NCI-H226 (cell line): ENCODE measurements at regions not wholly inside any gene's neighbourhood (a gene's known extent, or its start where the extent isn't known, plus 50 kb on each side); places are given as distances from the start of the nearest gene placed in this dataset.

Experiments used
- DNase-seq: peaks from one replicate; pipeline ENCODE4 v3.0.0-alpha.2; 2015

DNA sequence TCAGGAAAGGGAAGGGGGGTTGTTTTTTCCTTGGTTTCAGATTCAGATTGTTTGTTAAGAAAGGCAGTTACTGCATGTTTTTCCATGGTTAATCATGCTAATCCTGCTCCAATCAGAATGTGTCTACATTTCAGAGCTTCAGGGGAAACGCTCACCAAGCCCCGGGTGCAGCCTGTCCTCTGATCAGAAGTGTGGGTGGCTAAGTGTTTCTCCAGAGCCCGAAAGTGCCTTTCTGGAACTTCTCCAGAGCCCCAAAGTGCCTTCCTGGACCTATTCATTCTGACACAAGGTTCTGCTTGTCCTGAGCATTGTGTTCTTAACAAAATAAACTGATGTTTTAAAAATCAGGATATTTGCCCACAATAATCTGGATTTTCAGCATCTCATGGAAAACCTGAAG is 359.0 kb upstream of the ZNF521 start:
- DNase-seq, result no peak

GRCh38 chr18:25705650-25706049 is 353.7 kb upstream of the ZNF521 start:
- DNase-seq, result no peak

- no peak for DNase-seq
Observed at GRCh38 chr18:25704494-25704893, 352.5 kb upstream of the ZNF521 start.

GRCh38 chr18:25704071-25704470 is 352.1 kb upstream of the ZNF521 start:
- DNase-seq, result no peak

- no peak for DNase-seq
Observed at GRCh38 chr18:25701821-25702220, 349.9 kb upstream of the ZNF521 start.

DNA sequence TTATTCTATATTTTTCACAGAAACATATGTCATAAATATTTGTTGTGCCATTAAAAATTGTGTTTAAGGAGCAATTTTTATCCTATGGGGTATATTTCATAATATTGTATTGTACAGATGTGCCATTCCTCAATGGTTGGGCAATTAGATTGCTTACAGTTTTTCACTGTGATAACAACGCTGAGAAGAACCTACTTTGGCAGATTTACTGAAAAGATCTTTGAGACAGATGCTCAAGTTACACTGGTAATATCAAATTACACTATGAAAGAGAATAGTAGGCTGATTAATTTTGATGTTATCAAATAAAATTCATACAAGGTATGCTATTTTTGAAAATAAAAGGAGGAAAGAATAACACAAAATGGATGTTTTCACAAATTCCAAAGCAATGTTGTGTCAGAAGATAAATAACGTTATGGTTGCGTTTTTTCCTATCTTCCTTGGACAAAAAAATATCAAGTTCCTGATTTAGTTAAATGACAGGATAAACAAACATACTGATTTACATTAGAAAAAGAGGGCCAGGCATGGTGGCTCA is 335.1 kb upstream of the ZNF521 start:
- DNase-seq, result no peak

DNA sequence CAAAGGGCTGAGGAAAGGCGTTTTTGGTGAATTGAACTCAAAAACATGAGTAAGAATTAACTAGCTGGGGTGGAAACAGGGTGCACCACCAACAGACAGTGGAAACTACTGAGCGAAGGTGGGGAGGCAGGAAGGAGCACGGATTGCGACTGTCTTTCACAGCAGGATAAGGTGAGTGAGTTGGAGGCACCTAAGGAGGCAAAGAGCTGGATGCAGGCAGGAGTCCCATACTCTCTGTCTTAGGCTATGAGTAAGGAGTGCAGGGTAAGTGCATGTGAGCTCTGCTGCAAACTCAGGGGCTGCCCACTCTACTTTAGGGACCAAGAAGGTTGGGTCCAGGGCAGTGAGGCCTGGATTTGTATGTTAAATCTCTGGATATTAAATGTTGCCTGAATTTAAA is 333.1 kb upstream of the ZNF521 start:
- DNase-seq, result no peak

GRCh38 chr18:25679491-25679890 is 327.5 kb upstream of the ZNF521 start:
- DNase-seq, result no peak

GRCh38 chr18:25678221-25678620 is 326.3 kb upstream of the ZNF521 start:
- no peak for DNase-seq

DNA sequence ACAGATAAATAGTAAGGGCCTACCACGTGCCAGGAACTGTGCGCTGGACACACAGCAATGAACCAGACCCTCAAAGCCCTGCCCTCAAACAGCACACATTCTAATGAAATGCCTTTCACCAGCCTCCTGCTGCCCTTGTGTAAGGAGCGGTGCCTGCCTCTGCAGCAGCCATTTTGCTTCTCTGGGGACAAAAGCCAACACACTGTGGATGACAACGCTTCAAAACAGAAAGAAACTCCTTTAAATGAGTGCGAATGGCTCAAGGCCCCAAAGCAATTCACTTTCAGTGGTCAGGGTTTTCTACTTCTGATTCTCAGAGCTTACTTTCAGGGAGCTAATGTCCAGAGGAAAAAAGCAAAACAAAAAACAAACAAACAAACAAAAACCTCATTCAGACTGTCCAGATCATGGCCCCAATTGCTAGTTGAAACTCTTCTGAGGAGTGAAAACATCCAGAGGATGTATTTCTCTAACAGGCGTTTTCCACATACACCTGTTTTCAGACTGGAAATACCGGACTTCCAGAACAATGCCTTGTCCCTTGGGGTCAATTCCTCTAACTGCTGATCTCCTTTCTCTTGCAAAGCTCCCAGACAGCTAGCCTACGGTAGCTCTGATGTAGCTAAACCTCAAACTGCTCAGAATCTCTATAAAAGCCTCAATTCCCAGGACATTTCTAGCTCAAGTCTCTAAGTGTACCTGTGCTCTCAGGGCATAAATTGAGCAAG is 323.3 kb upstream of the ZNF521 start:
- DNase-seq, result no peak

- no peak for DNase-seq
Observed at GRCh38 chr18:25674183-25674582, 322.2 kb upstream of the ZNF521 start.

GRCh38 chr18:25672490-25672889 is 320.5 kb upstream of the ZNF521 start:
- DNase-seq, result no peak

DNA sequence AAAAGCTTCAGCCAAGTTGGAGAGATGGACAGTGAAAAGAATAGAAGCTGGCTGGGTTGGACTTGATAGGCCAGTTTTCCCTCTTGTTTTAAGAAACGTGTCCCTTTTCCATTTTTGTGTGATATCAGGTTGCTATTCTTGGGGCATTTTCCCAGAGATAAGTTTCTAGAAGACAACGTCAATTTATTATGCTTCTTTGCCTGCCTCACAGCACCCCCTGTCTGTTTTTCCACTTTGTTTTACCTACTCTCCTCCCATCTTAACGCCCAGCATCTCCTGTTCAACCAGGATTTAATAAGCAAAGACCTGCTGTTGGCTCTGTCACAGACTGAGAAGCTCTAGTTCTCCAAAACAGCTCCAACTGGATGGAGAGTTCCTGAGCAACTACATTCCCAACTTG is 317.8 kb upstream of the ZNF521 start:
- DNase-seq, result no peak

DNA sequence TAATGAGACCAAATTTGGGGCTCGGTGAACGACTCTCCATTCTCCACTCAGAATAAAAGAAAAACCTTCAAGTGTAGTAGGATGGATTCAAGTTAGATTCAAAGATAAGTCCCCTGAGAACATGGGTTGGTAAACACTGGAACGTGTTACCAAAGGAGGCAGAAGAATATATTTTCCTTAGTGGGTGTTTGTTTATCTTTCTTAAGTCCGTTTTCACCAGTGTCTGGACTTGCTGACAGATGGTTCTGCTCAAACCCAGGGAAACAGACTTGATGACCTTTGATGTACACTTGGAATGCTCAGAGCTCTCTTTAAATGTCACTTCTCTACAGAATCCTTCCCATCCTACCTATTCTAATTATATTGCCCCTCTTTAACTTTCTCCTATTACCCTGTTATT is 310.3 kb upstream of the ZNF521 start:
- DNase-seq, result no peak

GRCh38 chr18:25661831-25662230 is 309.9 kb upstream of the ZNF521 start:
- DNase-seq, result no peak

DNA sequence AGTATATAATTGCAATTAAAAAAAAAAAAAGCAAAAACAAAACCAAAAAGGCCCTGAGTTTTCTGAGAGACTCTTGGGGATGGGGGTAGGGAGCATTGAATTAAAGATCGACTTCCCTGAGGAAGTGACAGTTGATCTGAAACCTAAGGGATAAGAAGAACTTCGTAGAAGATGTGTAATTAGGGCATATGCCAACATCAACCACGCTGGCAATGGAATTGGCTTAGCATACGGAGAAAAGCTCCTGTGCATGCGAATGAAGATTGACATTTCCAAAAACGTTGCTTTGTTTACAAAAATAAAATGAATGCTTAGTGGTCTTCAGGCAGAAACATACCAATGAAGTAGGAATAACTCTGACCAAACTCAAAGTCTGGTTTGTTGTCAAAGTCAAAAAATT is 307.6 kb upstream of the ZNF521 start:
- DNase-seq, result no peak

- DNase-seq, result no peak
Observed at GRCh38 chr18:25658476-25658875, 306.5 kb upstream of the ZNF521 start.

DNA sequence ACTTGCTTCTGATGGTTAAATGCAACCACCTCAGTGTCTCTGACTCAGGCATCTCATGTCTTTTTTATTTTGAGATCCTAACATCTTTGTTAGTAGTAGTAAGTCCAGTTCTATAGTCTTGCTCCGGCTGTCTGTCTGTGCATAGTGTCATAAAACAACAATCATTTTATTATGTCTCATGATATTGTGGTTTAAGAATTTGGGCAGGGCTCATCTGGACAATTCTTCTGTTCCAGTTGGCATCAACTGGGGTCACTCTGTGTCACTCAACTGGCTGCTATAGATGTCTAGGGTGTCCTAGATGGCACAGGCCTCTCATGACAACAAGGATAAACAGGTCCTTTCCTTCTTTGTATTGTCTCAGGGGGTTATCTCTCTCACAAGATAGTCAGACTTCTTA is 299.6 kb upstream of the ZNF521 start:
- no peak for DNase-seq

DNA sequence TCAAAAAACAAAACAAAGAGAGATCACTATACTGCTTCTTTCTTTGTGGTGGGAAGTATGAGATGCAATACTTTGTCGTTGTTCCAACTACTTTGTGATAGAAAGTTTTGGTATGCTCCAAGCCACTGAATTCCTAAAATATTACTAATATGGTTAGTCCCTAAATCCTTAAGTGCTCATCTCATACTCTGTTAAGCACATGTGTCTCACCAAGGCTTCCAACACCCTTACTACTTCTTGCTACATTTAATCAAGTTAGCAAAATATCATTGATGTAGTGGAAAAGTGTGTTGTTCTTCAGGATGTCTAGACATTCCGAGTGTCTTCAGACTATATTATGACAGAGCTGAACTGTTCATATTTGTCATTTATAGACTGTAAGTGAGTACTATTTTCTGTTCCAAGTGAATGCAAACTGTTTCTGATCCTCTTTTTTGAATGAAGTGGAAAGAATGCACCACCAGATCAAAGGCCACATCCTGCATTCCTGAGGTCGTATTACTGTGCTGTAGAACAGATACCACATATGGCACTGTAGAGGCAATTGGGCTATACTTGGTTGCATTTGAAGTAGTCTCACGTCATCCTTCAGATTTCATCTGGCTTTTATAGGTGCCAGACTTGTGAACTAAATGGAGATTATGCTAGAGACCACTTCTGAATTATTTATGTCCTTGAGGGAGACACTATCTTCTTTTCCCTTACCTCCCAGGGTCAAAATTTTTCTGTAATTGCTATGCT is 298.4 kb upstream of the ZNF521 start:
- no peak for DNase-seq

DNA sequence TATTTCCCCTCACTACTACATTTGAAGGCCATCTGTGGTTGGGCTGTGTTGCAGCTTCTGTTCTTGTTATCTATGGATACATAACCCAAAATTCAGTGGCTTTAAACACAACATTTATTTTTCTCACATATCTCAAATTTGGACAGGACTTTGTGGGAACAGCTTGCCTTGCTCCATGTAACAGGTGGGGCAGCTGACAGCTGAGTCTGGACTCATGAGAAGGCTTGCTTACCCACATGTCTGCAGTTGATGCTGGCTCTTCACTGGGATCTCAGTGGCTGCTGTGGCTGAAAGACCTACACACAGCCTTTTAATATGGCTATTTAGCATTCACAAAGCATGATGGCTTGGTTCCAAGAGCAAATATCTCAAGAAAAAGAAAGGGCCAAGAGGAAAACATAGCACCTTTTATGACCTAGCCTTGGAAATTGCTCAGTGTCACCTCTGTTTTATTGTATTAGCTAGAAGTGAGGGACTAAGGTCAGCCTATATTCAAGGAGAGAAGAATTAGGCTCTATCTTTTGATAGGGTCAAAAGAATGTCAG is 296.8 kb upstream of the ZNF521 start:
- DNase-seq, result no peak

DNA sequence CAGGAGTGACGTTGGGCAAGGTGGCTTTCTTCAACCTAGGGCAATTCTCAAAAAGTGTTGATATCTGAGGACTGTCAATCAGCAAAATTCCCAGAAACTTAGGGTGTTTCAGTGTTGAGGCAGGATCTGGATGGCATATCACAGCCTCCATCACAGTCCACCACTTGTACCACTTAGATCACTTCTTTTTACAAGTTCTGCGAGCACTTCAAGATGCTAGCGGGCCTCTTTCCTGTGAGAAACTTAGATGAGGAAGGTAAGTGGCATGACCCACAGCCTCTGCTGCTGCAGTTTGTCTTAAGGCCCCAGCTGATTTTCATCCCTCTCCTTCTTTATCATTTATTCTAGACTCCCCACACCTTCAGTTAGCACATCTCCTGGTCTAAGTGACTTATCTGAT is 295.4 kb upstream of the ZNF521 start:
- no peak for DNase-seq

DNA sequence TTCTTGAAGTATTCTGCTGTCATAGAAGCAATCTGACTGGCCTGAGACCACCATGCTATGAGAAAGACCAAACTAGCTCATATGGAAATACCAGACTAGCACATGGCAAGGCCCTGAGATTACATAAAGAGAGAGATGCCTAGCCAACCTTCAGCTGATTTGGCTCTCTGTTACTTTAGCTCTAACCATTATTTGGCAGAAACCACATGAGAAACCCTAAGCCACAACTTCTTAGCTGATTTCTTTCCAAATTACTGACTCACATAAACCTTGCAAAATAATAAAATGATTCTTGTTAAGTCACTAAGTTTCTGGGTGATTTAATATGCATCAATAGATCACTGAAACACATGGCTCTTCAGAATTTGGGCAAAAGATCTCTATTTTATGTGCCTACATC is 295.0 kb upstream of the ZNF521 start:
- no peak for DNase-seq

DNA sequence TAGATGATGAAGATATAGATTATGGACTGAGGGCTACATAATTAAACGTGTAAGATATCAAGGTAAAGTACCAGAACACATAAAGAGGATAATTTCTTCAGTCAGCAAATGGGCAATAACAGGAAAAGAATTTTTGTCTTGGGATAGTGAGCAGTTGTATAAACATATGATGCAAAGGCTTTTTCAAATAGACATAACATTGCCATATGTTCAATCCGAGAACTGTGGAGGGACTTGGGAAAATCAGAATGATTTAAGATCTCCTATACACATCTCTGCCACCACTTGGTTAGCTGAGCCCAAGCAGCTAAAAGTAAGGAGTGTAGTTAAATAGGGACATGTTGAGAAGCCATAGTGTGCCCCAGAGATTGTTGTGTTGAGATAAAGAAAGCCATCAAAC is 287.6 kb upstream of the ZNF521 start:
- no peak for DNase-seq

DNA sequence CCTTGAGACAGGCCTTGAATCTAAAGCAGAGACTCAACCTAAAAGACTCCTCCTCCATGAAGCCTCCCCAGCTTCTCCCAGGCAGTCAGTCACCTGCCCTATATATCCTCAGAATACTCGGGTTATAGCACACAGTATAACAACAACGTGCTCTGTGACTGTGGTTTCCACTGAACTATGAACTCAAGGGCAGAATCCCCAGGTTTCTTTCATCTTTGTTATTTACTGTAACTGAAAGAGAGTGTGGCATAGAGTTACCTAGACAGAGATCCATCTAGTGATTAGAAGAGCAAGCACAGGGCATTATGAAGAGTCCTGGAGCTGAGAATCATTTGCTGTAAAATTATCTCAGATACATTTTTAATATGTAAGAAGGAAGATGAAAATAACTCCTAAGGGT is 281.6 kb upstream of the ZNF521 start:
- DNase-seq, result no peak
